ENCODE measurements at regions not wholly inside any gene's neighbourhood (a gene's known extent, or its start where the extent isn't known, plus 50 kb on each side); places are given as distances from the start of the nearest gene placed in this dataset.

- H3K27me3 ChIP-seq (ENCODE audit: control insufficient read depth, insufficient read depth, low read length): no peaks in the 10 kb centered on the region
- no peaks in the 10 kb centered on the region for H3K4me1 ChIP-seq (ENCODE audit: control insufficient read depth, insufficient read depth, low read length)
- no peak for DNase-seq
- H3K27ac ChIP-seq (ENCODE audit: low read length): no peak overlapping the region
- H3K4me3 ChIP-seq (ENCODE audit: low read length): no peak overlapping the region
- H3K9me3 ChIP-seq (ENCODE audit: control insufficient read depth, low read depth, low read length): peaks cover 2% of the 10 kb centered on the region
- WGBS (ENCODE audit: insufficient coverage, low lambda C conversion rate): 82% methylated on average over 2 of the region's 2 CpGs
- no peaks in the 10 kb centered on the region for H3K36me3 ChIP-seq (ENCODE audit: control insufficient read depth, insufficient read depth, low read length)
These were observed 890.4 kb downstream of the TRIB2 start for GRCh38 chr2:13607139-13607538.

GRCh38 chr2:13611939-13612338 is 895.2 kb downstream of the TRIB2 start:
- no peak overlapping the region for H3K4me3 ChIP-seq (ENCODE audit: low read length)
- H3K27ac ChIP-seq (ENCODE audit: low read length): no peak overlapping the region
- WGBS (ENCODE audit: insufficient coverage, low lambda C conversion rate): no CpG with 5 or more reads among the region's 1 CpG
- H3K27me3 ChIP-seq (ENCODE audit: control insufficient read depth, insufficient read depth, low read length): no peaks in the 10 kb centered on the region
- H3K9me3 ChIP-seq (ENCODE audit: control insufficient read depth, low read depth, low read length): peaks cover 6% of the 10 kb centered on the region
- no peaks in the 10 kb centered on the region for H3K4me1 ChIP-seq (ENCODE audit: control insufficient read depth, insufficient read depth, low read length)
- DNase-seq: no peak
- H3K36me3 ChIP-seq (ENCODE audit: control insufficient read depth, insufficient read depth, low read length): no peaks in the 10 kb centered on the region

- WGBS (ENCODE audit: insufficient coverage, low lambda C conversion rate): 67% methylated on average over 1 of the region's 15 CpGs
- no peak for DNase-seq
- Histone ChIP-seq H3K4me1 (ENCODE audit: control insufficient read depth, insufficient read depth, low read length) (no peaks in the 10 kb centered on the region), H3K27me3 (ENCODE audit: control insufficient read depth, insufficient read depth, low read length) (no peaks in the 10 kb centered on the region), H3K27ac (ENCODE audit: low read length) (no peak overlapping the region), H3K4me3 (ENCODE audit: low read length) (no peak overlapping the region), H3K9me3 (ENCODE audit: control insufficient read depth, low read depth, low read length) (peaks cover 5% of the 10 kb centered on the region), H3K36me3 (ENCODE audit: control insufficient read depth, insufficient read depth, low read length) (no peaks in the 10 kb centered on the region)
These were observed 899.3 kb downstream of the TRIB2 start for GRCh38 chr2:13616059-13616458.

GRCh38 chr2:13616616-13617015 is 899.9 kb downstream of the TRIB2 start:
- Histone ChIP-seq H3K9me3 (ENCODE audit: control insufficient read depth, low read depth, low read length) (peaks cover 4% of the 10 kb centered on the region), H3K4me1 (ENCODE audit: control insufficient read depth, insufficient read depth, low read length) (no peaks in the 10 kb centered on the region), H3K36me3 (ENCODE audit: control insufficient read depth, insufficient read depth, low read length) (no peaks in the 10 kb centered on the region), H3K27me3 (ENCODE audit: control insufficient read depth, insufficient read depth, low read length) (no peaks in the 10 kb centered on the region), H3K4me3 (ENCODE audit: low read length) (no peak overlapping the region), H3K27ac (ENCODE audit: low read length) (no peak overlapping the region)
- no CpG with 5 or more reads among the region's 5 CpGs for WGBS (ENCODE audit: insufficient coverage, low lambda C conversion rate)
- peak in 1 of 2 donors; percentile 5 for DNase-seq

GRCh38 chr2:13628122-13628521 is 911.4 kb downstream of the TRIB2 start:
- Histone ChIP-seq H3K4me1 (ENCODE audit: control insufficient read depth, insufficient read depth, low read length) (no peaks in the 10 kb centered on the region), H3K27me3 (ENCODE audit: control insufficient read depth, insufficient read depth, low read length) (no peaks in the 10 kb centered on the region), H3K36me3 (ENCODE audit: control insufficient read depth, insufficient read depth, low read length) (no peaks in the 10 kb centered on the region), H3K27ac (ENCODE audit: low read length) (no peak overlapping the region), H3K4me3 (ENCODE audit: low read length) (no peak overlapping the region), H3K9me3 (ENCODE audit: control insufficient read depth, low read depth, low read length) (no peaks in the 10 kb centered on the region)
- WGBS (ENCODE audit: insufficient coverage, low lambda C conversion rate): 83% methylated on average over 1 of the region's 1 CpG
- no peak for DNase-seq

- Histone ChIP-seq H3K9me3 (ENCODE audit: control insufficient read depth, low read depth, low read length) (no peaks in the 10 kb centered on the region), H3K4me3 (ENCODE audit: low read length) (no peak overlapping the region), H3K27me3 (ENCODE audit: control insufficient read depth, insufficient read depth, low read length) (no peaks in the 10 kb centered on the region), H3K27ac (ENCODE audit: low read length) (no peak overlapping the region), H3K36me3 (ENCODE audit: control insufficient read depth, insufficient read depth, low read length) (no peaks in the 10 kb centered on the region), H3K4me1 (ENCODE audit: control insufficient read depth, insufficient read depth, low read length) (no peaks in the 10 kb centered on the region)
- no CpG with 5 or more reads among the region's 2 CpGs for WGBS (ENCODE audit: insufficient coverage, low lambda C conversion rate)
- DNase-seq: no peak
These were observed 921.4 kb downstream of the TRIB2 start for GRCh38 chr2:13638181-13638580.

GRCh38 chr2:13649918-13650317 is 933.2 kb downstream of the TRIB2 start:
- Histone ChIP-seq H3K36me3 (ENCODE audit: control insufficient read depth, insufficient read depth, low read length) (no peaks in the 10 kb centered on the region), H3K27ac (ENCODE audit: low read length) (no peak overlapping the region), H3K27me3 (ENCODE audit: control insufficient read depth, insufficient read depth, low read length) (no peaks in the 10 kb centered on the region), H3K9me3 (ENCODE audit: control insufficient read depth, low read depth, low read length) (peaks cover 6% of the 10 kb centered on the region), H3K4me3 (ENCODE audit: low read length) (no peak overlapping the region), H3K4me1 (ENCODE audit: control insufficient read depth, insufficient read depth, low read length) (no peaks in the 10 kb centered on the region)
- DNase-seq: no peak
- 100% methylated on average over 1 of the region's 1 CpG for WGBS (ENCODE audit: insufficient coverage, low lambda C conversion rate)

- no peak for DNase-seq
- no peaks in the 10 kb centered on the region for H3K36me3 ChIP-seq (ENCODE audit: control insufficient read depth, insufficient read depth, low read length)
- H3K9me3 ChIP-seq (ENCODE audit: control insufficient read depth, low read depth, low read length): peaks cover 3% of the 10 kb centered on the region
- H3K4me3 ChIP-seq (ENCODE audit: low read length): no peak overlapping the region
- no peaks in the 10 kb centered on the region for H3K4me1 ChIP-seq (ENCODE audit: control insufficient read depth, insufficient read depth, low read length)
- WGBS (ENCODE audit: insufficient coverage, low lambda C conversion rate): no CpG with 5 or more reads among the region's 3 CpGs
- H3K27me3 ChIP-seq (ENCODE audit: control insufficient read depth, insufficient read depth, low read length): no peaks in the 10 kb centered on the region
- no peak overlapping the region for H3K27ac ChIP-seq (ENCODE audit: low read length)
These were observed 933.9 kb downstream of the TRIB2 start for GRCh38 chr2:13650586-13651180.

GRCh38 chr2:13651684-13652131 is 935.0 kb downstream of the TRIB2 start:
- Histone ChIP-seq H3K4me1 (ENCODE audit: control insufficient read depth, insufficient read depth, low read length) (no peaks in the 10 kb centered on the region), H3K27ac (ENCODE audit: low read length) (no peak overlapping the region), H3K36me3 (ENCODE audit: control insufficient read depth, insufficient read depth, low read length) (no peaks in the 10 kb centered on the region), H3K4me3 (ENCODE audit: low read length) (no peak overlapping the region), H3K9me3 (ENCODE audit: control insufficient read depth, low read depth, low read length) (no peaks in the 10 kb centered on the region), H3K27me3 (ENCODE audit: control insufficient read depth, insufficient read depth, low read length) (no peaks in the 10 kb centered on the region)
- no peak for DNase-seq

- no peaks in the 10 kb centered on the region for H3K27me3 ChIP-seq (ENCODE audit: control insufficient read depth, insufficient read depth, low read length)
- H3K27ac ChIP-seq (ENCODE audit: low read length): no peak overlapping the region
- no peak overlapping the region for H3K4me3 ChIP-seq (ENCODE audit: low read length)
- DNase-seq: no peak
- no peaks in the 10 kb centered on the region for H3K9me3 ChIP-seq (ENCODE audit: control insufficient read depth, low read depth, low read length)
- no peaks in the 10 kb centered on the region for H3K36me3 ChIP-seq (ENCODE audit: control insufficient read depth, insufficient read depth, low read length)
- WGBS (ENCODE audit: insufficient coverage, low lambda C conversion rate): no CpG with 5 or more reads among the region's 2 CpGs
- no peaks in the 10 kb centered on the region for H3K4me1 ChIP-seq (ENCODE audit: control insufficient read depth, insufficient read depth, low read length)
These were observed 936.0 kb downstream of the TRIB2 start for GRCh38 chr2:13652531-13653313.

- Histone ChIP-seq H3K9me3 (ENCODE audit: control insufficient read depth, low read depth, low read length) (no peaks in the 10 kb centered on the region), H3K4me1 (ENCODE audit: control insufficient read depth, insufficient read depth, low read length) (no peaks in the 10 kb centered on the region), H3K27me3 (ENCODE audit: control insufficient read depth, insufficient read depth, low read length) (no peaks in the 10 kb centered on the region), H3K4me3 (ENCODE audit: low read length) (no peak overlapping the region), H3K27ac (ENCODE audit: low read length) (no peak overlapping the region), H3K36me3 (ENCODE audit: control insufficient read depth, insufficient read depth, low read length) (no peaks in the 10 kb centered on the region)
- DNase-seq: no peak
These were observed 937.7 kb downstream of the TRIB2 start for GRCh38 chr2:13654416-13654815.
